OCI-LY7 (cell line): ENCODE measurements at regions not wholly inside any gene's neighbourhood (a gene's known extent, or its start where the extent isn't known, plus 50 kb on each side); places are given as distances from the start of the nearest gene placed in this dataset.
A peak's percentile ranks its signal among the peaks of the same experiment; 100 is the strongest.

Experiments
- BruUV-seq: library from RNA; stranded (reverse); fragments of 400-500 nt; replicated peaks from 2 replicates; lab custom pipeline; 2021; lab: Mats Ljungman, UMichigan
- CTCF ChIA-PET: fragments of 300-600 bp; sonication (Branson Sonifier 250); formaldehyde crosslinking; loops from one replicate; lab custom pipeline; 2022; ENCODE audit warnings: antibody characterized with exemption; ENCODE audit not compliant: unreplicated experiment; lab: Charles Lee
- POLR2A ChIA-PET: fragments of 300-600 bp; sonication (Branson Sonifier 250); formaldehyde crosslinking; loops from one replicate; lab custom pipeline; 2022; ENCODE audit warnings: antibody characterized with exemption; lab: Charles Lee
- DNase-seq: peaks from one replicate; pipeline ENCODE4 v3.0.0-alpha.2; 2015; ENCODE audit warnings: low spot score
- H2AFZ ChIP-seq: fragments of 200-600 bp; sonication (generic), shearing (Covaris generic); 2 replicates; pipeline ENCODE4 v1.6.1; 2014; ENCODE audit warnings: mild to moderate bottlenecking, antibody characterized with exemption, low read length, moderate library complexity
- H3K27ac ChIP-seq: fragments of 200-600 bp; sonication (generic); 2 replicates; pipeline ENCODE4 v1.5.1; 2014; ENCODE audit warnings: mixed run types, low read depth, mild to moderate bottlenecking, moderate library complexity, low read length, inconsistent platforms; ENCODE audit not compliant: poor library complexity, severe bottlenecking
- H3K36me3 ChIP-seq: fragments of 200-600 bp; sonication (generic); 2 replicates; pipeline ENCODE4 v1.6.1; 2014; ENCODE audit warnings: mild to moderate bottlenecking, antibody characterized with exemption, low read length, moderate library complexity, mixed read lengths; ENCODE audit not compliant: insufficient read depth
- H3K4me1 ChIP-seq: fragments of 200-600 bp; sonication (generic); 2 replicates; pipeline ENCODE4 v1.5.1; 2014; ENCODE audit warnings: mild to moderate bottlenecking, low read length; ENCODE audit not compliant: insufficient read depth, poor library complexity, severe bottlenecking
- H3K4me2 ChIP-seq: fragments of 200-600 bp; sonication (generic); 2 replicates; pipeline ENCODE4 v1.6.1; 2014; ENCODE audit warnings: mild to moderate bottlenecking, low read length
- H3K4me3 ChIP-seq: fragments of 200-600 bp; sonication (generic); 2 replicates; pipeline ENCODE4 v1.5.1; 2014; ENCODE audit warnings: mild to moderate bottlenecking, low read depth, low read length; ENCODE audit not compliant: poor library complexity, severe bottlenecking
- H3K79me2 ChIP-seq: fragments of 200-600 bp; sonication (generic); 2 replicates; pipeline ENCODE4 v1.6.1; 2016; ENCODE audit warnings: low read depth, mild to moderate bottlenecking, low read length, moderate library complexity, mixed read lengths; ENCODE audit not compliant: insufficient read depth
- H3K9me2 ChIP-seq: fragments of 200-600 bp; sonication (generic); 2 replicates; pipeline ENCODE4 v1.6.1; 2016; ENCODE audit warnings: mild to moderate bottlenecking, low read length, mixed read lengths; ENCODE audit not compliant: insufficient read depth
- H3K9me3 ChIP-seq: fragments of 200-600 bp; sonication (generic); 2 replicates; pipeline ENCODE4 v1.6.1; 2014; ENCODE audit warnings: mild to moderate bottlenecking, mixed run types, low read length, mixed read lengths
- H4K20me1 ChIP-seq: fragments of 200-600 bp; sonication (generic); 2 replicates; pipeline ENCODE4 v1.6.1; 2014; ENCODE audit warnings: mild to moderate bottlenecking, antibody characterized with exemption, low read length, moderate library complexity, mixed read lengths; ENCODE audit not compliant: insufficient read depth
- CTCF ChIP-seq: fragments of 200-600 bp; sonication (generic); conservative IDR thresholded peaks from 2 replicates; pipeline ENCODE4 v1.5.1; 2014; ENCODE audit warnings: mild to moderate bottlenecking, antibody characterized with exemption, low read length, moderate library complexity, mixed read lengths
- EZH2phosphoT487 ChIP-seq: fragments of 200-600 bp; sonication (generic); IDR thresholded peaks from 2 replicates; pipeline ENCODE4 v1.6.1; 2018; ENCODE audit warnings: low read depth, borderline replicate concordance, mild to moderate bottlenecking, mixed run types, antibody characterized with exemption, low read length, moderate library complexity, mixed read lengths
- intact Hi-C: fragments of 100-400 bp; cut with micrococcal nuclease; formaldehyde crosslinking; loops from one replicate; pipeline ENCODE4 v1.10.0; 2022; ENCODE audit not compliant: unreplicated experiment

DNA sequence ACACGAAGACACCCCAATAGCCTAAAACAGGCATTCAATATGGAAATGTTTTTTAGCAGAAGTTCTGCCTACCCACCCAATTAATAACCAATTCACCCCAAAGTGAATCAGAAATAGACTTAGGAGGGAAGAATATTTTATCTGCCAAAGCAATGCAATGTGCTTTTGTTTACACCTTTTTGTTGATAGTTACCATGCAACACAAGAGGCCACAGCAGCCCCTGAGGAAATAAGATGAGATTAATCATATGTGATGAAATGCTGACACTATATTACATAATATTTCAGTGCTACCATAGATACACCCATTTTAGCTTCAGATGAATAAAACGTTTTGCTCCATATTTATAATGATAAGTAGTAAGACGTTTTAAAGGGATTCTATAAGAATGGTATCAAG lies 60.9 kb upstream of the RGS2 start:
- no peaks in the 10 kb centered on the region for H4K20me1 ChIP-seq
- intact Hi-C loops = no loop called here
- ChIA-PET CTCF (no interaction called here), POLR2A (interaction anchor here (0.6 to 1.3 kb wide), 2 partner anchors 10 to 18 kb away, joined by 3 to 4 read pairs; no protein-coding TSS in a partner anchor)
- no peak for TF ChIP-seq EZH2phosphoT487
- TF ChIP-seq CTCF = no peak
- no peak overlapping the region for H3K27ac ChIP-seq
- H3K4me3 ChIP-seq = no peak overlapping the region
- no peaks in the 10 kb centered on the region for H3K4me1 ChIP-seq
- H2AFZ ChIP-seq = 0 out of 2 replicates have a peak overlapping the region, but pooled peaks have one; percentile 12
- BruUV-seq = no TSS peak
- no peaks in the 10 kb centered on the region for H3K36me3 ChIP-seq
- no peak for DNase-seq
- H3K9me2 ChIP-seq = no peaks in the 10 kb centered on the region; the same call in 1 of the 2 replicates
- no peaks in the 10 kb centered on the region for H3K9me3 ChIP-seq
- H3K79me2 ChIP-seq = no peaks in the 10 kb centered on the region
- H3K4me2 ChIP-seq = no peak overlapping the region

DNA sequence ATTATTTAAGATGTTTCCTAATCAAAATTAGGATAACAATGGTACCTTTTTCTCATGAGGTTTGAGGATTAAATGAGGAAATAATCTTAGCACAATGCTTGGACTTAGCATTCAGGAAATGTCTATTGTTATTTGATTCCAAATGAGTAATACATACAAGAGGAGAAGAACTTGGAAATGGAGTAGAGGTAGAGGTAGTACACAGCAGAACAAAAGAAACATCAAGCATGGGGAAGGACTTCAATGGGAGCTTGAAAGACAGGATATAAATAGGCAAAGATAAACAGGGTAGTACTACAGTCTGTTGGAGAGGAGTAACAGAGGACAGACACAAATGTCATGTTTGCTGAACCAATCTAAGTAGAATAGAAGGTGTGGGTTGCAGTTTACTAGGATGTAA lies 59.5 kb upstream of the RGS2 start:
- Histone ChIP-seq H3K4me1 (no peaks in the 10 kb centered on the region), H3K79me2 (no peaks in the 10 kb centered on the region), H3K9me3 (no peaks in the 10 kb centered on the region), H4K20me1 (no peaks in the 10 kb centered on the region), H3K9me2 (no peaks in the 10 kb centered on the region; the same call in 1 of the 2 replicates), H3K4me3 (no peak overlapping the region), H3K4me2 (no peak overlapping the region), H3K27ac (no peak overlapping the region), H2AFZ (no peak overlapping the region), H3K36me3 (no peaks in the 10 kb centered on the region)
- CTCF ChIA-PET = no interaction called here
- no TSS peak for BruUV-seq
- intact Hi-C loops = no loop called here
- POLR2A ChIA-PET = interaction anchor here (0.6 to 1.0 kb wide), 3 partner anchors 8 to 78 kb away, joined by 3 read pairs; no protein-coding TSS in a partner anchor
- TF ChIP-seq CTCF (no peak), EZH2phosphoT487 (no peak)
- no peak for DNase-seq

- no peak for TF ChIP-seq CTCF
- no peak for TF ChIP-seq EZH2phosphoT487
- Histone ChIP-seq H3K4me1 (no peaks in the 10 kb centered on the region), H3K4me3 (no peak overlapping the region), H3K27ac (no peak overlapping the region), H2AFZ (no peak overlapping the region), H3K4me2 (no peak overlapping the region), H3K79me2 (no peaks in the 10 kb centered on the region), H3K9me2 (no peaks in the 10 kb centered on the region; the same call in 1 of the 2 replicates), H3K9me3 (no peaks in the 10 kb centered on the region), H3K36me3 (no peaks in the 10 kb centered on the region), H4K20me1 (no peaks in the 10 kb centered on the region)
- intact Hi-C loops = no loop called here
- ChIA-PET CTCF (no interaction called here), POLR2A (interaction anchor here (0.7 to 1.1 kb wide), 4 partner anchors 9 to 1303 kb away, joined by 3 to 7 read pairs (median 4); no protein-coding TSS in a partner anchor)
- no TSS peak for BruUV-seq
- no peak for DNase-seq
These were observed 57.6 kb upstream of the RGS2 start for GRCh38 chr1:192751260-192751659.
